ENCODE measurements at regions not wholly inside any gene's neighbourhood (a gene's known extent, or its start where the extent isn't known, plus 50 kb on each side); places are given as distances from the start of the nearest gene placed in this dataset.

- TF ChIP-seq CTCF (IDR thresholded peaks at IDR 0.05) (no peak), POLR2A (IDR thresholded peaks at IDR 0.05) (no peak)
Observed at GRCh38 chr6:169098116-169098515, 155.5 kb downstream of the THBS2 start.

Measured in tibial nerve (tissue), 3 donors.